Mesenchymal stem cell (in vitro differentiated cells and primary cell): ENCODE measurements at regions not wholly inside any gene's neighbourhood (a gene's known extent, or its start where the extent isn't known, plus 50 kb on each side); places are given as distances from the start of the nearest gene placed in this dataset.

Experiments
- DNase-seq: peaks from one replicate; pipeline ENCODE4 v3.0.0-alpha.2; 2013
- H2AFZ ChIP-seq: one replicate; pipeline ENCODE4 v1.6.1; 2013; ENCODE audit warnings: low read depth, mild to moderate bottlenecking, control low read depth, inconsistent platforms, low read length, moderate library complexity
- H2AK5ac ChIP-seq: 2 replicates; pipeline ENCODE4 v1.6.1; 2013; ENCODE audit warnings: low read length, moderate library complexity, mild to moderate bottlenecking, inconsistent platforms; ENCODE audit not compliant: severe bottlenecking
- H2BK120ac ChIP-seq: one replicate; pipeline ENCODE4 v1.6.1; 2013; ENCODE audit warnings: low read depth, mild to moderate bottlenecking, inconsistent platforms, low read length, moderate library complexity
- H2BK12ac ChIP-seq, 2 experiments: one replicate each; pipeline ENCODE4 v1.6.1; 2013; ENCODE audit warnings: inconsistent platforms in 2 of 2, low read length in 2 of 2, mild to moderate bottlenecking in 2 of 2, moderate library complexity in 2 of 2, control low read depth in 1 of 2
- H2BK15ac ChIP-seq: one replicate; pipeline ENCODE4 v1.6.1; 2013; ENCODE audit warnings: mild to moderate bottlenecking, low read depth, inconsistent platforms; ENCODE audit not compliant: poor library complexity, severe bottlenecking
- H2BK5ac ChIP-seq: 2 replicates; pipeline ENCODE4 v1.6.1; 2013; ENCODE audit warnings: low read depth, mild to moderate bottlenecking, low read length, control low read depth, inconsistent platforms; ENCODE audit not compliant: poor library complexity, severe bottlenecking
- H3K14ac ChIP-seq, 2 experiments: one replicate each; pipeline ENCODE4 v1.6.1; 2013; ENCODE audit warnings: inconsistent platforms in 2 of 2, low read length in 2 of 2, control low read depth in 1 of 2, mild to moderate bottlenecking in 1 of 2, moderate library complexity in 1 of 2
- H3K18ac ChIP-seq, 2 experiments: one replicate each; pipeline ENCODE4 v1.6.1; 2013; ENCODE audit warnings: inconsistent platforms in 2 of 2, low read length in 2 of 2, control low read depth in 1 of 2, low read depth in 1 of 2, mild to moderate bottlenecking in 1 of 2
- H3K23ac ChIP-seq, 2 experiments: one replicate each; pipeline ENCODE4 v1.6.1; 2013; ENCODE audit warnings: inconsistent platforms in 2 of 2, low read length in 2 of 2, mild to moderate bottlenecking in 2 of 2, moderate library complexity in 2 of 2, control low read depth in 1 of 2
- H3K27ac ChIP-seq: 2 replicates; pipeline ENCODE4 v1.5.1; 2013; ENCODE audit warnings: mild to moderate bottlenecking, moderate library complexity, low read length, control low read depth, inconsistent platforms; ENCODE audit not compliant: poor library complexity, severe bottlenecking
- H3K27me3 ChIP-seq, 2 experiments: 2 replicates each; pipeline versions ENCODE4 v1.6.1 to v1.7.0; 2013; ENCODE audit warnings: low read length in 2 of 2, mild to moderate bottlenecking in 2 of 2, moderate library complexity in 2 of 2, control low read depth in 1 of 2, inconsistent platforms in 1 of 2; ENCODE audit not compliant: control insufficient read depth in 1 of 2, insufficient read depth in 1 of 2
- H3K36me3 ChIP-seq, 2 experiments: 2 replicates each; pipeline versions ENCODE4 v1.6.1 to v1.7.0; 2013; ENCODE audit warnings: low read length in 2 of 2, control low read depth in 1 of 2, inconsistent platforms in 1 of 2, low read depth in 1 of 2, mild to moderate bottlenecking in 1 of 2; ENCODE audit not compliant: insufficient read depth in 2 of 2, control insufficient read depth in 1 of 2
- H3K4ac ChIP-seq, 2 experiments: one replicate each; pipeline ENCODE4 v1.6.1; 2013; ENCODE audit warnings: inconsistent platforms in 2 of 2, low read length in 2 of 2, mild to moderate bottlenecking in 2 of 2, moderate library complexity in 2 of 2, control low read depth in 1 of 2, low read depth in 1 of 2
- H3K4me1 ChIP-seq: 2 replicates; pipeline ENCODE4 v1.6.1; 2013; ENCODE audit warnings: low read depth, low read length, control low read depth; ENCODE audit not compliant: control insufficient read depth, insufficient read depth
- H3K4me2 ChIP-seq: 2 replicates; pipeline ENCODE4 v1.6.1; 2013; ENCODE audit warnings: low read length, mild to moderate bottlenecking, inconsistent platforms; ENCODE audit not compliant: poor library complexity, severe bottlenecking
- H3K4me3 ChIP-seq, 2 experiments: 2 replicates each; pipeline versions ENCODE4 v1.5.1 to v1.7.0; 2013; ENCODE audit warnings: low read length in 2 of 2, mild to moderate bottlenecking in 2 of 2, control low read depth in 1 of 2, low read depth in 1 of 2; ENCODE audit not compliant: insufficient read depth in 1 of 2
- H3K79me1 ChIP-seq: replicated peaks from 2 replicates; pipeline ENCODE4 v1.6.1; 2013; ENCODE audit warnings: mild to moderate bottlenecking, control low read depth, low read length, inconsistent platforms; ENCODE audit not compliant: poor library complexity, severe bottlenecking
- H3K9ac ChIP-seq: 2 replicates; pipeline ENCODE4 v1.7.0; 2013; ENCODE audit warnings: mild to moderate bottlenecking, low read length, moderate library complexity
- H3K9me3 ChIP-seq: 2 replicates; pipeline ENCODE4 v1.7.0; 2013; ENCODE audit warnings: mild to moderate bottlenecking, low read length; ENCODE audit not compliant: control insufficient read depth
- H4K8ac ChIP-seq: one replicate; pipeline ENCODE4 v1.6.1; 2013; ENCODE audit warnings: inconsistent platforms, mild to moderate bottlenecking, low read length, moderate library complexity
- H4K91ac ChIP-seq: one replicate; pipeline ENCODE4 v1.6.1; 2013; ENCODE audit warnings: mild to moderate bottlenecking, low read length, inconsistent platforms
- WGBS: methylation state at CpG from one replicate; pipeline ENCODE4 v1.1.7; 2013; ENCODE audit warnings: mixed read lengths; 5-methylcytosine and 5-hydroxymethylcytosine counted together

- 86% methylated on average over 4 of the region's 4 CpGs for WGBS
Observed at GRCh38 chr5:172527559-172527958, 73.2 kb upstream of the SH3PXD2B start.

DNA sequence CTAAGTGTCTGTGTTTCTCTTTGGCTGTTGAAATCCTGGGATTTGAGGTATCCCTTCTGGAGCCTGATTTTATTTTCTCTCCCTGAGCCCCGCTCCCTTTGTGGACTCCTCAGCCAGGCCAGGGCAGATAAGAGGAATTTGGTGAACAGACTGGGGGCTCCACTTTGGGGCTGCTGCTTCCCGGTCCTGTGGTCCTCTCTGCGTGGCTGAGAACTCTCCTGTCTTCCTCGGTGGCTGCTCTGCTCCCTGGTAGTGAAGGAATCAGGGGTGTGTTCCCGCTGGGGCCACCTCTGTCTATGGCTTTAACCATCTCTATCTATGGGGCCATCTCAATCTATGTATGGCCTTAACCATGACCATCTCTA is 71.7 kb upstream of the SH3PXD2B start:
- Histone ChIP-seq H3K18ac (no peak overlapping the region), H2BK12ac (no peak overlapping the region), H4K91ac (no peak overlapping the region), H3K4me1 (no peaks in the 10 kb centered on the region), H3K14ac (no peak overlapping the region), H3K79me1 (no peaks in the 10 kb centered on the region), H2BK5ac (no peak overlapping the region), H2BK120ac (no peak overlapping the region), H2BK15ac (no peak overlapping the region), H3K9me3 (peaks cover 19% of the 10 kb centered on the region), H3K27ac (no peak overlapping the region), H3K36me3 (no peaks in the 10 kb centered on the region), H3K4ac (no peak overlapping the region), H2AK5ac (no peak overlapping the region), H3K4me3 (no peak overlapping the region), H3K23ac (no peak overlapping the region), H3K9ac (no peak overlapping the region), H4K8ac (no peak overlapping the region), H2AFZ (no peak overlapping the region), H3K4me2 (no peak overlapping the region), H3K27me3 (peaks cover 47 to 58% of the 10 kb centered on the region in 2 experiments)
- 83% methylated on average over 5 of the region's 5 CpGs for WGBS
- no peak for DNase-seq

More at GRCh38 chr5:172527559-172527958, 73.2 kb upstream of the SH3PXD2B start:
- Histone ChIP-seq H3K27me3 (peaks cover 59 to 70% of the 10 kb centered on the region in 2 experiments), H3K9me3 (peaks cover 5% of the 10 kb centered on the region), H3K18ac (no peak overlapping the region), H3K9ac (no peak overlapping the region), H4K8ac (no peak overlapping the region), H2AFZ (no peak overlapping the region), H3K36me3 (no peaks in the 10 kb centered on the region), H3K4me3 (no peak overlapping the region), H2AK5ac (no peak overlapping the region), H3K4me2 (no peak overlapping the region), H2BK12ac (no peak overlapping the region), H3K79me1 (no peaks in the 10 kb centered on the region), H4K91ac (no peak overlapping the region), H3K14ac (no peak overlapping the region), H3K4ac (no peak overlapping the region), H2BK15ac (no peak overlapping the region), H3K27ac (no peak overlapping the region), H3K4me1 (no peaks in the 10 kb centered on the region), H3K23ac (peak overlapping the region in 1 of 2 experiments; percentile 19), H2BK5ac (no peak overlapping the region), H2BK120ac (no peak overlapping the region)
- DNase-seq: no peak

GRCh38 chr5:172525307-172525995 is 71.1 kb upstream of the SH3PXD2B start:
- Histone ChIP-seq H2BK120ac (no peak overlapping the region), H2BK12ac (no peak overlapping the region), H3K4ac (no peak overlapping the region), H3K14ac (no peak overlapping the region), H2BK15ac (no peak overlapping the region), H2AK5ac (no peak overlapping the region), H3K9ac (no peak overlapping the region), H3K4me1 (no peaks in the 10 kb centered on the region), H3K9me3 (peaks cover 19% of the 10 kb centered on the region), H3K27ac (no peak overlapping the region), H3K79me1 (no peaks in the 10 kb centered on the region), H3K27me3 (peaks cover 42 to 53% of the 10 kb centered on the region in 2 experiments), H3K4me3 (no peak overlapping the region), H4K91ac (no peak overlapping the region), H3K4me2 (no peak overlapping the region), H2BK5ac (no peak overlapping the region), H3K18ac (no peak overlapping the region), H3K36me3 (no peaks in the 10 kb centered on the region), H4K8ac (no peak overlapping the region), H3K23ac (no peak overlapping the region), H2AFZ (no peak overlapping the region)
- no peak for DNase-seq
- WGBS: 100% methylated on average over 1 of the region's 5 CpGs

DNA sequence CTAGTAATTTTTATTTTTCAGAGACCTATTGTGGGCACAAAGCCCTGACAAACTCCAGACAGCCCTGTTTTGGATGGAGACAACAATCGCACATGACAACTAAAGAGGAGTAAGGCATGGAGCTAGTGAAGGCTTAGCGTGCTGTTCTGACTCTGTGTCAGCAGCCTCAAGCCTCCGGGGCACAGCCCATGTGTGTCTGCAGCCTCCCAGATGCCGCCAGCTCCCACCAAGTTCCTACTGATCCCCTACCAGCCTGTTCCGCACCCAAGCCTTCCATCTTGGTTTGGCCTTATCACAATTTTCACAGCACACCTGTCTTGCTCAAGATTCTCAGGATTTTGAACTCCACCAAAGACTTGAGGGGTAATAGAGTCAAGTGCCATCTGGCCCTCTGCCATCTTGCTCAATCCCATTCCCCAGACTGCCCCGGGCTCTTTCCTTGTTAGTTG is 70.3 kb upstream of the SH3PXD2B start:
- Histone ChIP-seq H3K18ac (no peak overlapping the region), H3K9ac (no peak overlapping the region), H3K4me3 (no peak overlapping the region), H4K8ac (no peak overlapping the region), H2BK120ac (no peak overlapping the region), H3K14ac (no peak overlapping the region), H3K4me2 (no peak overlapping the region), H4K91ac (no peak overlapping the region), H3K4me1 (no peaks in the 10 kb centered on the region), H3K27ac (no peak overlapping the region), H2BK12ac (no peak overlapping the region), H2BK5ac (no peak overlapping the region), H3K9me3 (peaks cover 23% of the 10 kb centered on the region), H3K79me1 (no peaks in the 10 kb centered on the region), H3K27me3 (peaks cover 34 to 44% of the 10 kb centered on the region in 2 experiments), H3K23ac (no peak overlapping the region), H3K4ac (no peak overlapping the region), H3K36me3 (no peaks in the 10 kb centered on the region), H2AK5ac (no peak overlapping the region), H2AFZ (no peak overlapping the region), H2BK15ac (no peak overlapping the region)
- WGBS: 89% methylated on average over 6 of the region's 6 CpGs
- no peak for DNase-seq
